OCI-LY3 (cell line): ENCODE measurements at regions not wholly inside any gene's neighbourhood (a gene's known extent, or its start where the extent isn't known, plus 50 kb on each side); places are given as distances from the start of the nearest gene placed in this dataset.

ENCODE experiments used
- EZH2phosphoT487 ChIP-seq: fragments of 200-600 bp; shearing (Covaris generic); IDR thresholded peaks from 2 replicates; pipeline ENCODE4 v1.6.1; 2018; ENCODE audit warnings: antibody characterized with exemption, mixed run types, low read depth
- TF ChIP-seq, protein P1 (sequence below): fragments of 200-600, 300-600 bp; sonication (generic); IDR thresholded peaks from 2 replicates; pipeline ENCODE4 v1.5.1; 2014; ENCODE audit warnings: antibody characterized with exemption, low read length, low read depth

DNA sequence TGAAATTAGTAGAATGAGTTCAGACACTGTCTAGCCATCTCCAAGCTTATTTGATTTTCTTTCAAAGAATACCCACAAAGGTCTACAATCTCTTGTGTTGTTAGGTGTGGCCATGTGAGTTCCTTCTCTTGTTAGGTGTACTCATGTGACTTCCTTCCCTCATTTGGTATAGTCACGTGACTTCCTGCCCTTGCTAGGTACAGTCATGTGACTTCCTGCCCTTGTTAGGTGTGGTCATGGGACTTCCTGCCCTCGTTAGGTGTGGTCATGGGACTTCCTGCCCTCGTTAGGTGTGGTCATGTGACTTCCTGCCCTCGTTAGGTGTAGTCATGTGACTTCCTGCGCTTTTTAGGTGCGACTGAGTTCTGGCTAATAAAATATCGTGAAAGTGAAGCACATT lies 179.6 kb downstream of the TMX1 start:
- TF ChIP-seq, protein P1, sequence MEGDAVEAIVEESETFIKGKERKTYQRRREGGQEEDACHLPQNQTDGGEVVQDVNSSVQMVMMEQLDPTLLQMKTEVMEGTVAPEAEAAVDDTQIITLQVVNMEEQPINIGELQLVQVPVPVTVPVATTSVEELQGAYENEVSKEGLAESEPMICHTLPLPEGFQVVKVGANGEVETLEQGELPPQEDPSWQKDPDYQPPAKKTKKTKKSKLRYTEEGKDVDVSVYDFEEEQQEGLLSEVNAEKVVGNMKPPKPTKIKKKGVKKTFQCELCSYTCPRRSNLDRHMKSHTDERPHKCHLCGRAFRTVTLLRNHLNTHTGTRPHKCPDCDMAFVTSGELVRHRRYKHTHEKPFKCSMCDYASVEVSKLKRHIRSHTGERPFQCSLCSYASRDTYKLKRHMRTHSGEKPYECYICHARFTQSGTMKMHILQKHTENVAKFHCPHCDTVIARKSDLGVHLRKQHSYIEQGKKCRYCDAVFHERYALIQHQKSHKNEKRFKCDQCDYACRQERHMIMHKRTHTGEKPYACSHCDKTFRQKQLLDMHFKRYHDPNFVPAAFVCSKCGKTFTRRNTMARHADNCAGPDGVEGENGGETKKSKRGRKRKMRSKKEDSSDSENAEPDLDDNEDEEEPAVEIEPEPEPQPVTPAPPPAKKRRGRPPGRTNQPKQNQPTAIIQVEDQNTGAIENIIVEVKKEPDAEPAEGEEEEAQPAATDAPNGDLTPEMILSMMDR, result no peak
- TF ChIP-seq EZH2phosphoT487, result no peak
